ENCODE measurements at regions not wholly inside any gene's neighbourhood (a gene's known extent, or its start where the extent isn't known, plus 50 kb on each side); places are given as distances from the start of the nearest gene placed in this dataset.

DNA sequence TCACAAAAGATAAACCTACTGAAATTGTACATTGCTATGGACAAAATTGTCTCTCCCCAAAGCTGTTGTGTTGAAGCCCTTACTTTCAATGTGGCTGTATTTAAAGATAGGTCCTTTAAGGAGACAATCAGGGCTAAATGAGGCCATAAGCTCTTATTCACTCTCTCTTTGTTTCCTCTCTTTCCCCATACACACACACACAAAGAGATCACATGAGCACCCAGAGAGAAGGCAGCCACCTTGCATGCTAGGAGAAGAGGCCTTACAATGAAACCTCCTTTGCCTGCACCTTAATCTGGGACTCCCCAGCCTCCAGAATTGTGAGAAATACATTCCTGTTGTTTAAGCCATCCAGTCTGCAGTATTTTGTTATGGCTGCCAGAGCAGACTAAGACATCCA is 1295.6 kb upstream of the CDH6 start:
- DNase-seq = no peak

DNA sequence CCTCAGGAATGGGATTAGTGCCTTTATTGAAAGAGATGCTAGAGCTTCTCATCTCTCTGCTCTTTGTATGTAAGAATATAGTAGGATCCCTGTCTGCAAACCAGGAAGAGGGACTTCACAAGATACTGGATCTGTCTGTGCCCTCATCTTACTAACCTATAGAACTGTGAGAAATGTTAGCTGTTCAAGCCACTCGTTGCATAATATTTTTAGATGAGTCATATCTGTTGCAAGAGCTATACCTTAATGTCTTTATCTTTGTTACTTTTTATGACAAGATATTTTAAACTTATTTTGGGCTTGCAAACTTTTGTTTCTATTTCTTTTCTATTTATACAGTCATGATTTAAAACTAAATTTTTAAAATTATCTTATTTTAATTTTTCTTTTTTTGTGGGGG is 1296.8 kb upstream of the CDH6 start:
- DNase-seq = no peak

DNA sequence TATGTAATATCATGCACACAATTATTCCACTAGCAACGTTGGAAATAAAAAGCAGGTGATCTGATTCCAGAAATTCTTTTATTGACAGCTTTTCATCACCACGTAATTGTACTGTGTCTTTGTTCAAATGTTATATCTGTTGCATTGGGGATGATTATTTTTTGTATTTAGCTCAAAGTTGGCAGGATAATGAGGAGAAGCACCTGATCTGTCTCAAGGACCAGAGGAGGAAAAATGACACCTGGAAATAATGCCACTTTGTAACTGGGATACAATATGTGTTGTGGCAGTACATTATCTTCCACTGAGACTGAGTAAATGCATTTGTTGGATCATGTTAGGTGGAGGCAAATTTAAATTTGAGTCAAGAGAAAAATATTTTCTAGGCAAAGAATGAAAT is 1298.8 kb upstream of the CDH6 start:
- DNase-seq = no peak

DNA sequence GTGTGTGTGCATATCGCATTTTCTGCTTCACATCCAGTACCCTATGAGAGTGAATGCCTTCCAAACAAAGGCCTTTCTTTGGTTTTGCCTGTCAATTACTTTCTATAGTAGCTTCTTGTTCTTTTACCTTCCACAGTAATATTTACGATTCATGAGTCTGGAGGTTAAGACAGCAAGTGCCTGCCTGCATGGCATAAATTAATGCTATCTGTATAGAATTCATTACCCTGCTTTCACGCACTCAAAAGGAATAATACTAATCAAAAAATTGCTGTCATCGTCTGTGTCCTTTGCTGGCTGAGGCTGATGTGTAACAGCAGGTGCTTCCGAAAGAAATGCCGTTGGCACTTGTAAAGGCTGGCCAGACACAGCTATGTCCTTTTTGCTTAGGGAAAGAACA is 1304.4 kb upstream of the CDH6 start:
- no peak for DNase-seq

DNA sequence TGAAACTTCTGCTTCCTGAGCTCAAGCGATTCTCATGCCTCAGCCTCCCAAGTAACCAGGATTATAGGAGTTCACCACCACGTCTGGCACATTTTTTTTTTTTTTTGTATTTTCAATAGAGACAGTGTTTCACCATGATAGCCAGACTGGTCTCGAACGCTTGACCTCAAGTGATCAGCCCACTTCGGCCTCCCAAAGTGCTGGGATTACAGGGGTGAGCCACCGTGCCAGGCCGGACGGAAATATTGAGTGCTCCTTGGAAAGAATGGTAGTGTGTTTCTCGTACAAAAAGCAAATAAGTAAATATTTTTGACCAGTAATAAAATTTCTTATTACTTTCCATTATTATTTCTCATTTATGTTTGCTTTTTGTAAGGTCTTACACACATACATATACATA is 1307.9 kb upstream of the CDH6 start:
- no peak for DNase-seq

DNA sequence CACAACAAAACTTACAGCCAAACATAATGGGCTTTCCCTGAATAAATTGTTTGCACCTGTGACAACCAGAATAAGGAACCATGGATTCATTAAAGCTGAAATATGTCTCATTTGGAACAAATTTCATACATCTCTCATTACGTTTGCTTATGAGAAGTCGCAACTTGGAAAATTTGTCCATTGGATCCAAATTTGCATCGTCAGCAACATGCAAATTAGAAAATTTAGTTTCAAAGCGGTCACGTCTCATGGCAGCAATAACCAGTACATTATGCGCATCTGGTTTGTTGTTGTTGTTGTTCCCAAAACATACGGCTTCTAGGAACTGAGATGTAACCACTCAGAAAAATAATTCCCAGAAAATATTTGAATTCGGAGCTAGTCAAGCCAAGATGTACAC is 1311.5 kb upstream of the CDH6 start:
- DNase-seq = no peak

DNA sequence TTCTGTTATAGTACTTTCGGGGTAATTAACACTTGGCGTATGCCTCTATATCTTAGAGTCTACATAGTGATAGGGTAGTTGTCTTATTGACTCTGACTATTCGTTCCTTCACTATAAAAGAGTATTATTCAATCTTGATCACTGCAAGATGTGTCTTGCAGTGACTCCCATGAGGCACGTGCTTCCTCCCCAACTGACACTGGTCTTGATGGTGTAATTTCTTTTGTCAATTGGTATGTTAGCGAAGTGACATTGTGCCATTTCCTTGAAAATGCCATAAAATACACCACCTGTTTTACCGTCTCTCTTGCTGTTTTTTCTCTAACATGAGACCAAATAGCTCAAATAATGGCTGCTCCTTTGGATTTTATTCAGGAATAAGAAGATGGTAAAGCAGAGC is 1314.1 kb upstream of the CDH6 start:
- DNase-seq = no peak

DNA sequence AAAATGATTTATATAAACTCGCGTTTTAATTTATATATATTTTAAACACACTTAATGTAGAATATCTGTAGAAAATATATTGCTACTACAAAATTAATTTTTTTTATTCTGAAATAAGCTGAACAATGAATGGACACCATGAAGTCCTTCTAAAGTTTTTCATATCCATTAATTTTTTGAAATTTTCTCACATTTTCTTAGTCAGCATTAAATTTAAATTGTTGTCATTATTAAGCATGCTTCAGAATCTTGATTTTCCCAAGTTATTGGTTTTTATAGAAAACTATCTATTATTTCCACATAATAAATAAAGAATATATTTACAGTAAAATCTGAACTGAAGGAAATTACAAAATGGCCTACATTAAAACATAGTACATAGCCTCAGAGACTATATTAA is 1314.9 kb upstream of the CDH6 start:
- DNase-seq = no peak

DNA sequence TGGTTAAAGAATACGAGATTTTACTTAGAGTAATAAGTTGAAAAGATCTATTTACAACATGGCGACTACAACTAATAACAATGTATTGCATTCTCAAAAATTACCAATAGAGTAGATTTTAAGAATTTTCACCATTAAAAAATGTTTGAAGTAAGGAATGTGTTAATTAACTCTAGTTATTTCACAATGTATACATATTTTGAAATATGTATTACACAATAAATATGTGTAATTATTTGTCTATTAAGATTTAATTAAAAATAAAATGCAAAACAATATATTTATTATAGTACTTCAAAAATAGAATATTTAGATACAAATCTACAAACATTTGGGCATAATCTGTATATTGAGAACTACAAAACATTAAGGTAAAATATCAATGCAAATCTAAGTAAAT is 1326.3 kb upstream of the CDH6 start:
- no peak for DNase-seq

DNA sequence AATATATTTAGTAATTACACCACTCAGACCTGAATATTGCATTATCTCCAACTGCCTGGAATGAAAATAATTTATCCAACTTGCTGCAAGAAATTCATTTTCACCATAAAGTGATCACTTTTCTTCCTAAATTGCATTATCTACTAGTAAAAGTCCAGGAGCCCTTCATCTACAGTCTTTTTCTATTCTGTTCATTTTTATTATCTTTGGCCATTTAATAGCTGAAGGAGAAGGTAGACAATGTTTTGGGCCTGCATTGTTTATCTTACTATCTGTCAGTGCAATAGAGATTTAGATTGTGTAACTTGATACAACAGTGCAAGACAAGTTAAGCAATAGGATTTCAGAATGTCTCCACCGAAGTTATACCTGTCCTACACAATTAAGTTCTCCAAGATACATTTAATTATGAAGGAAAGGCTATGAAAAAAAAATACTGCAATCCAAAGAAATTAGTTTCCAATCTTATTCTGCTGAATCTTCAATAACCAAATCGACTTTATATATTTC is 1339.7 kb upstream of the CDH6 start:
- DNase-seq = no peak

DNA sequence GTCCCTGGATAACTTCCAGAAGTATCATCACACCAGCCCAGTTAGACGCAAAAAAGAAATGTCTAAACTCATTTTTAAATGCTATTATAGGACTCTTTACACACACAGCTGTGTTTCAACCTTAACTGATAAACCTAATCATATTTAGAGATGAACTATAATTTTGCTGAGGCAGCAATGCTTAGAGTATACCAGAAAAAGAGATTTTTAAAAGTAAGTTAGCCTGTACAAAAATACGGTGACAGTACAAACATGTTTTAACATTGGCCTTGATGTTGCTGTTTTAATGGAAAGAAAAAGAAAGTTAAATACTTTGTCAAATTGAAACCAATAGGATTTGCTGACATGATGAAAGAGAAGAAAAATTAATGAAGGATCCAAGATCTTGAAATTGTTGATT is 1341.2 kb upstream of the CDH6 start:
- no peak for DNase-seq

DNA sequence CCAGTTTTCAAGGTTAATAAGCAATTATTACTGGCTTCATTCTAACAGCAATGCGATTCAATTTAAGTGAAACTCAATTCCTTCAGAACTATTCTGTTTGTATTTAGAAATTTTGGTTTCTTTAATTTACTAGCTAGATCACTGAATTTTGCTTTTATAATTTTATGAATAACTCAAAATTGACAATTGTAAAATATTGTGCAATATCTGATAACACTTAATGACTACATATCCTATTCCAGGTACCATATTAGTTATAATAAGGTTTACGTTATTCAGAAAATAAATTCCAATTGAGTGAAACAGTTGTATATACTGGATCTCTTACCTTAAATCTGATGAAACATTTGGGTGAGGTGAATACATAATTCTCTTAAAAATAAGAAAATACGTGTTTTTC is 1348.3 kb upstream of the CDH6 start:
- no peak for DNase-seq

DNA sequence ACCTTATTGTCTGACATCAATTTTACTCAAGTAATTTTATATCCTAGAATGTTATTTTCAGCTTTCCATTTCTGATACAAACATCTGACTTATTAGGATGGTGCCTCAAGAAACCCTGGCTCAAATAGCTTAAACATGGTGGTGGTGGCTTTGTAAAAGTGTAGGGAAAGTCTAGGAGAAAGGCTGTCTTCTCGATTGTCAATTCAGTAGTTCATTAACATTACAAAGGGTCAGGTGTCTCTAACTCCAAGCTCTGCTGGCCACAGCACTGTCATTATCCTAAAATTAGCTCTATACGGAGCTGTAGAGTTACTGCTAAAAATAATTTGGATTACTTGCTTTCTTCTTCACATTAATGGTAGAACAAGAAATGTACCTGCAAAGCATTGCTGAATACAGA is 1360.1 kb upstream of the CDH6 start:
- no peak for DNase-seq

DNA sequence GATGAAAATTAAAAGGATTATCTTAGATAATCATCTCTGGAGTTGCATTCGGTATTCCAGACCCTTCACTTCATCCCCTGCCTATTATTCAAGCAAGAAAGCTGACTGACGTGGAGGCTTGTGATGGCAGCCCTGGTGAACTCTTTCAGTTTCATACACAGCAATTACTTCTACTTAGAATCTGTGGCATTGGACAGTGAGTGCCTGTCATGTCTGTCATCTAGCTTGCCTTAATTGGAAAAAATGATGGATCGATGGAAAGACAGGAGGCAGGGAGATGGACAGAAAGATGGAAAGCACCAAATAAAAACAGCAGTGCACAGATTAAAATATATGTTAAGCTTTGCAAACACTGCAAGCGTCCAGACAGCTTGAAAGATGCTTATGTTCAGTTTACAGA is 1371.0 kb upstream of the CDH6 start:
- no peak for DNase-seq

DNA sequence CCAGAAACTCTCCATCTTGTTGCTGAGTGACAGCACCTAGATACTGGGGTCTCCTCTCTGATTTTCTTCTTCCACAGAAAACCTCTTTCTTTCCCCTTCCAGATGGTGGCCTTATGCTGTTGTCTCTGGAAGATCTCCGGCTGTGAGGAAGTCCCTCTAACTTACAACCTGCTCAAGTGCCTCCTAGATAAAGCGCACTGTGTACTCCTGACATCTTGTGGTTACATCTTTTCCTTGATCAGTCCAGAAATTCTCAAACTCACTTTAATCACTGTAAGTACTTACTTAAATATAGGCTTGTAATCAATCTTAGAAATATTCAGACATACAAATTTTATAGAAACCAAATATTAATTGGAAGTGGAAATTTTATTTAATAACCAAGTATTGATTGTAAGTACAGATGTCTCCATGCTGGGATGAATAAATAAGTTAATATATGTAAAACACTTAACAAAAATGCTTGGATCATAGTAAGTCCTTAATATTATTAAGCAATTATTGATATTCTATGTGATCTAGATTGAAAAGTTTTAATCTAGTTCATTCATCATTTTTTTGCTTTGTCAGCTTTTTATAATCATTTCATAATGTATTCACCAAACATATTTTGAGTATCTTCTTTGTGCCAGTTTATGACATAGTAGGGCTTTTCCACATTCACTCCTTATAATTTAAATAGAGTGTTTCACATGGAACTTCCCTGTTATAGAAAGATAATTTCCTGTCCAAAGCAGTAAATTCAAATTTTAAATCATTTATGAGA is 1381.4 kb upstream of the CDH6 start:
- DNase-seq = no peak

DNA sequence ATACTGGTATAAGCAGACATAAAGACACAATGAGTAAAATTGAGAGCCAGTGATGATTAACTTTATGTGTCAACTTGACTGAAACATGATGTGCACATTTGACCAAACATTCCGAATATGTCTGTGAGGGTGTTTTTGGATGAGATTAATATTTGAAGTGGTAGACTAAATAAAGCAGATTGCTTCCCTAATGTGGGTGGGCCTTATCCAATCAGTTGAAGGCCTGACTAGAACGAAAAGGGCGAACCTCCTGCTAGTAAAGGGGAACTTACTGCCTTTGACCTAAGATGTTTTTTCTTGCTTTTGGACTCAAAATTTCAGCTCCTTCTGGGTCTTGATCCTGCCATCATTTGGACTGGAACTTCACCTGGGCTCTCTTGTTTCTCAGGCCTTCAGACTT is 1387.7 kb upstream of the CDH6 start:
- DNase-seq = no peak

DNA sequence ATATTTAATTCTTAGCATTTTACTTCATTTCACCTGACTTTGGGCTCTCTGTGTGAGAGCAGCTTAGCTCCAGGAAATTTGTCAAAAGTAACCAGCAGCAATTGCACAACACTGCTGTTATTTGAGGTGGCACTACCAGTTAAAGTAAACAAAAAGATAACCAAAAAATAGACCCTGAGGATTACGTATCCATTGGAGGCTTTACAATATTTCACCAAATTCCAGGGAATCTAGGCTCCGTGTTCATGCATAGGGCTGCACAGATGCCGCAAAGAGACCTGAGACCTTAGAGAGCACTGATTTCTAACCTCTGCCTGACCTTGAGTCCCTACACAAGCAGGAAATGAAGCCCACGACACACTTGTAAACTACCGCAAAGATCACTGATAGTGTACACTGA is 1392.7 kb upstream of the CDH6 start:
- no peak for DNase-seq

DNA sequence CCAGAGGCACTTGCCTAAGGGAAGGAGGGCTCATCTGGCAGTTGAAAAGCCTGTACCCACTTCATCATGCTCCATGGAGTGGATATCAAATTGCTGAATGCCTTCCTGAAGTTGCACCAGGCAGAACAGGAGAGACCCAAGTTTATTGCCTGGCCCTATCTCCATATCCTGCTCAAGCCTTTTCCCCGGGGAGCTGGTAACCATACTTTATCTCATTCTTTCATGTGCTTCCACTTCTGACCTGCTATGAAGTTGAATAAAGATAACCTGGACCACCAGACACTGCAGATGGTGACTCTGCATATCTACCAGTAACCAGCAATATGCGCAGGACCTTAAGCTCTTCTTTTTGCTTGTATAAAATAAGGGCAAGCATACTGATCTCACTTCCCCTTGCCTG is 1397.5 kb upstream of the CDH6 start:
- DNase-seq = no peak

DNA sequence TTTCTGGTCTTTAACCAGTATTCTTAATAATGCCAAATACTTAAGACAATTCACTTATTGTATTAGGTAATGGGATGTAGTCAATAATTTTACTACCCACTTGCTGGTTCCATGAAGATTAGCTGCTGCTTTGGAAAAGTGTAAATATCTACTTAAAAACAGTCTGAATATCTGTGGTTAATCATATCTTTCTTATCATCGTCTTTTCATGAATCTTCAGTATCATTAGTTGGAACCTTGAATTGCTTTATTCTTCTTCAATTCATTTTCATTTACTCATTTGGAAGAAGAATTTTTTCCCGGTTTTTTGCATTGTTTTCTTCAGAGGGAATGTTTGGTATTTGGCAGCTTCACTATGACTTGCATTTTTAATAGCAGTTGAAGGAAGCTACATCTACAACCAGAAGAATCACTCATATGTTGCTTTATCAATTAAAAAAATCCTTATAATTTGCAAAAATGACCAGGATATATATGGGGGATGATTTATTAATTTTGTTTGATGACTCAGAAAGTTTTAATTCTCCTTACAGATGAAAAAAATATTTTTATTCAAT is 1398.3 kb upstream of the CDH6 start:
- no peak for DNase-seq

DNA sequence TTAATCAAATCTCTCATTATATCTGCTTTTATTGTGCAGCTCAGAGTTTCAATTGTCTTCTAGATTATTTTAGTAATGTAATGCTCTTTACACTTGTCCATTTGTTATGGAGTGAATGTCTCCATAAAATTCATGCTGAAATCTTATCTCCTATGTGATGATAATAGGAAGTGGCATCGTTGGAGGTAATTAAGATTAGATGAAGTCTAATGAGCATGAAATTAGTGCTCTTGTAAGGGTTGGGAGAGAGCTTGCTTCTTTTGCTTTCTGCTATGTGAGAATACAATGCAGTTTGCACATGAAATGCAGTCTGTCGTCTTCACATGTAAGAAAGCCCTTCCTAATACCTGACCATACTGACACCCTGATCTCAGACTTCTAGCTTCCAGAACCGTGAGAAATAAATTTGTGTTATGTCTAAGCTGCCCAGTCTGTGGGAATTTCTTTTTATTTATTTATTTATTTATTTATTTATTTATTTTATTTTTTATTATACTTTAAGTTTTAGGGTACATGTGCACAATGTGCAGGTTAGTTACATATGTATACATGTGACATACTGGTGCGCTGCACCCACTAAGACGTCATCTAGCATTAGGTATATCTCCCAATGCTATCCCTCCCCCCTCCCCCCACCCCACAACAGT is 1399.2 kb upstream of the CDH6 start:
- no peak for DNase-seq

DNA sequence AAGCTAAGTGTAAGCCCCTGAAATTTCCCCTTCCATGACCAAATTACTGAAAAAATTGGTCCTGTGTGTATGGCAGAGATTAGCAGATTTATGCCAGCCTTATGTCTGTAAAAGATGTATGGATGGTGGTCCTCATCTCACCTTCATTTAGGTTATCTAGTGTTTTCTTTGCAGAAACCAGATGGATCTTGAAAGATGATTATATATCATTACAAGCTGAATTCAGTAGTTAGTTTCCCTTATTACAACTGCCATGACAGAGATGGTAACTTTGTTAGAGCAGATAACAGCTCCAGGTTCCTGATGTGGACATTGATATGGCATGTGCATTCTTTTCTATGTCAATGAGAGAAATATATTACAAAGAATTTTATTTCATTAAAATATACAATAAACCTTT is 1403.2 kb upstream of the CDH6 start:
- no peak for DNase-seq

DNA sequence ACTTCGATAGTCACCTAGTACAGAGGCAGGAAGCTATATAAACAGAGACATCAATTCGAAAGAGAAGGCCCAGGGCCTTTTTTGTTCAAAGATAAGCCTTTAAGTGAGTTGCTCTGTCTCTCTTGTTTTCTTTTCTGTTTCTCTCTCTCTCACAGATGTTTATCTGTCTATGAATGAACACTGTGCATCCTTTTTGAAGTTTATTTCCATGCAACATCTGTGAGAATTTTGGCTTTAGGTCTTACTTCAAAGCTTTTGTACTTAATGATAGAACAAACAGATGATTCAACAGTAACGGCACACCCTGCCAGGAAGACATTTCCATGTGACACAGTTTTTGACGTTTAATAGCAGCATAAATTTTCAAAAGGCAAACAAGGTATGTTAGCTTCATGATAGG is 1413.1 kb upstream of the CDH6 start:
- no peak for DNase-seq

DNA sequence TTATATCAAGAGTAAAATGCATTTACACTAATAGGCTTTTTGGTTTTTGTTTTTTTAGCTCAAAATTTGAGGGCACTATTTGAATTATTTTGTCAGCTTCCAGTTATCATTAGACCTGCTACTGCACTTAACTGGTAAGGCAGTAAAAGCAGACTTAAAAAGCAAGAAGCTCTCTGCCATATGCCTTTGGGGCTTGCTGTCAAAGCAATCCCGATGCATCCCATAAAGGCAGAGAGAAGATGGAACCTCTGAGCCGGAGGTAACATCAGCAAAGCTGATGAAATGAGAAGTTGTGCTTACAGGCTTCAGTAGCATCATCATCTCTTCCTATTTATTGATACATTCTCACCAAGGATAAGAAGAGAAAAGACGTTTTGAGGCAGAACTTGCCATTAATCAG is 1414.3 kb upstream of the CDH6 start:
- DNase-seq = no peak

DNA sequence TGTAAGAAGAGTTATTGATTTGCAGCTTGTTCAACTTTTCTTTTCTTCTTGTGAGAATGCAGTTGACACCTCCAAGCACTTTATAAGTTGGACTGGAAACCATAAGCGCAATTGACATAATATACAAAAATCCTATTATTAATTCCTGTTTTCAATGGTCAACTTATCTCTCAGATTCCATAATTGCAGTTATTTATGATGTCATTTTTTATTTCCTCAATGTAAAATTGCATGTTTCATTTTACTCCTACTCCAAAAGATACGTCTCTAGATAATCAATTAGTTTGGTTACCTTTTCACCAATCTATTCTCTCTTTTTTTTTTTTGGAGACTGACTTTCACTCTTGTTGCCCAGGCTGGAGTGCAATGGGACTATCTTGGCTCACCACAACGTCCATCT is 1416.1 kb upstream of the CDH6 start:
- DNase-seq = no peak

DNA sequence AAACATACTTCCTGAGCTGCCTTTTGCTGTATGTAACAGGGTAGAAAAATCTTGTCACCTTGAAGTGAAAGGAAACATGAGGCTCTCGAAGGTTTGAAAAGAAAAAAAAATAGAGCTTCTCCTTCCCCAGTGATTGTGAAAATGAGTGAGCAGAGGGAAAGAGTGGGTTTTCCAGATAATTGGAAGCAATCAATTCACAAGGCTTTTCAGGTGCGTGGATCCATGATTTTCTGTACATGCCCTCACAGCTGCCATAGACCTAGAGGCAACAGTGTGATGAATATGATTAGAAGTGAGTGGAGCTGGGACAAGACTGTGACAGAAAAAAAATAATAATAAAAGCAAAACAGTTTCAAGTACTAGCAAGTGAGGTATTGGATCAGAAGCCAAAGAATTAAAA is 1422.5 kb upstream of the CDH6 start:
- DNase-seq = no peak
